HK-2 (cell line): ENCODE measurements at regions not wholly inside any gene's neighbourhood (a gene's known extent, or its start where the extent isn't known, plus 50 kb on each side); places are given as distances from the start of the nearest gene placed in this dataset.

ENCODE experiments used
- DNase-seq: peaks from one replicate; pipeline ENCODE4 v3.0.0-alpha.2; 2018; ENCODE audit not compliant: unreplicated experiment

DNA sequence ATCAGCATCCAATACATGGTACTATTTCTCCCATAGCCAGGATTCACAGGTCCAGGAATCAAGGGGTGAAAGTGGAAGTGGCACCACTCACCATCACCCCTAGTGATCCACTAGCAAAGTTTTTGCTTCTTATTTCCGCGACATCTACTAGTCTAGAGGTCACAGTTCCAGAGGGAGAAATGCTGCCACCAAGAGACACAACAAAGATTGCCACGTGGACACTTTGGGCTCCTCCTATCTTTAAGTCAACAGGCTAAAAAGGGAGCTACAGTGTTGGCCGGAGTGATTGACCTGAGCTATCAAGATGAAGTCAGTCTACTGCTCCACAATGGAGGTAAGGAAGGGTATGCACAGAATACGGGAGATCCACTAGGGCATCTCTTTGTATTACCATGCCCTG, 178.2 kb downstream of the AKR1D1 start:
- DNase-seq: no peak

DNA sequence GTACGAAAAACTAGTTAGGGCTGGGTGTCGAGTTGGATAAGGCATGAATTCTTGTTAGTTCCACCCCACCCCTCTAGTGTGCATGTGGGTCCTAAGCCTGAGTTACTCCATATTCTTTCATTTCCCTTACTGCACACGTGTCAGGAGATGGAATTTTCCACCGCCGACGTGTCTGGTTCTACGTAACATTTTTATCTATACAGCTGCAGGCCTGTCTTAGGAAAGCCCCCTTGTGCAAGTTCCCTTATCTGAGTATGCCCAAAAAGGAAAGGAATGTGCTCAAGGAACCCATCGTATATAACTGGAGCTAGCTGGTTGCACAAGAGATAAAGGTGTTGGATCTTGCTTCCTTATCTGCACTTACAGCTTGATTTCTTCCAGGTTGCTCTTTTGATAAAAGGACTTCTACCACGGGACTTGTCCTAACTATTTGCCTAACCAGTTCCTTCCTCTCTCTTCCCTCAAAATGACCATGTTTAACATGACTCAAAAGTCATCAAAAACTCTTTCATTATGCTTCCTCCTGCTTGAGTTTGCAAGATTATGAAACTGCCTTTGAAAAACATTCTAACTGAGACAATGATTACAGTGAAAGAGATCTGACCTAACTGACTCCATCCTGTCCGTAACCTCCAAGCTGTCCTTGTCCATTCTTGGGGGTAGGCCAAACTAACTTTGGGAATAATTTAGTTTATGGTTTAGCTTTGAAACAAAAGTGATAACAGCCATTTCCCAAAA, 181.4 kb downstream of the AKR1D1 start:
- DNase-seq: no peak

DNA sequence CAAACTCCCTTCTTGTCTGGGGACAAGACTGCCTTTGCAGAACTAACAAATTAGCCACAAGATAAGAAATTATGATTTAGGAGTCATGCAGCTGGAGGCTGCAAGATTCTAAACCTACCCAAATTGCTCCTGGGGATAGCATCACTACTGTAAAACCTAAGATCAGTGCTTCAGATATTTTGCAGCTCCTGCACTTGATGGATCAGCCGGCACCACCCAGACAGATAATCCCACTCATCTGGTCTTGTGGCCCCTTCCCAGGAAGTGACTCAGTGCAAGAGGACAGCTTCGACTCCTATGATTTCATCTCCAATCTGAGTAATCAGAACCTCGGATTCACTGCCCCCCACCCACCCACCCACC, 181.9 kb downstream of the AKR1D1 start:
- no peak for DNase-seq

- no peak for DNase-seq
These were observed 183.4 kb downstream of the AKR1D1 start for GRCh38 chr7:138259675-138260074.

GRCh38 chr7:138267934-138268333, 191.7 kb downstream of the AKR1D1 start:
- no peak for DNase-seq

GRCh38 chr7:138276891-138277290, 183.2 kb upstream of the TRIM24 start:
- no peak for DNase-seq

DNA sequence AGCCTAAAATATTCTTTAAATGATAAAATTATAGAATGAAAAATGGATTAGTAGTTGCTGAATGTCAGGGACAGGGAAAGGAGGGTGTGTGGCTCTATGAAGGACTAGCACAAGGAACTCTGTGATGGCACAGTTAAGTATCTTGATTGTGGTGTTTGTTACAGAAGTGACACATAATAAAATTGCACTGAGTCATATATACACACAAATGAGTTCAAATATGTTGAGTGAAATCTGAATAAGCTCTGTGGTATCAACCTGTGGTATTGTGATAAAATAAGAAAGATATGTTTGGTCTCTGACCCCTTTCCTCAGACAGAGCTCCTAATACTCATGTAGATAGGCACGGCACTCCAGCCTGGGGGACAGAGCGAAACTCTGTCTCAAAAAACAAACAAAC, 181.5 kb upstream of the TRIM24 start:
- DNase-seq: no peak

DNA sequence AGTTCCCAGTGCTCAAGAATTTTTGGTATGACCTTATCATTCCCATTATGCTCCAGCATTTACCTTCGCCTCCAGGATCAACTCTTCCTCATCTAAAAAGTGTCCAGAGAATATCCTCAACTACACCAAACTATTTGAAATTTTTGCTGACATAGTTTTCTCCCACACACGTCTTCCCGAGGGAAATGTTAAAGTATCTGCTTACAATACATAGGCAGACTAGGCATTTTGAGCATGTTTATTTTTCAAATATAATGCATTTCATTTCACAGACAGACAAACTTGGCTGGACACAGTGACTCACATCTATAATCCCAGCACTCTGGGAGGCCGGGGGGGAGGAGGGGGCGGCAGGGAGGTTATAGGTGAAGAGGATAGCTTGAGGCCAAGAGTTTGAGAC, 177.1 kb upstream of the TRIM24 start:
- no peak for DNase-seq

DNA sequence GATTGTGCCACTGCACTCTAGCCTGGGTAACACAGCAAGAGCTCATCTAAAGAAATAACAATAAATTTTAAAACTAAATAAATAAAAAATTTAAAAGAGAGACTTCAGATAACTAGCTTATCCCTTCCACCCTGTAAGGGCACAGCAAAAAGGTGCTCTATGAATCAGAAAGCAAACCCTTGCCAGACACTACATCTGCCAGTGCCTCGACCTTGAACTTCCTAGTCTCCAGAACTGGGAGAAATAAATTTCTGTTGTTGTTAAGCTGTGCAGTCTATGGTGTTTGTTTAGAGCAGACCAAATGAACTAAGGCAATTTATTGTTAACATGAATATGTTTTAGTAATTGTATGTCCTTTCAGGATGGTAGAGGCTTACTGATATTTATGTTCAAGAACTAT, 174.9 kb upstream of the TRIM24 start:
- DNase-seq: no peak

GRCh38 chr7:138286846-138287245, 173.2 kb upstream of the TRIM24 start:
- no peak for DNase-seq

DNA sequence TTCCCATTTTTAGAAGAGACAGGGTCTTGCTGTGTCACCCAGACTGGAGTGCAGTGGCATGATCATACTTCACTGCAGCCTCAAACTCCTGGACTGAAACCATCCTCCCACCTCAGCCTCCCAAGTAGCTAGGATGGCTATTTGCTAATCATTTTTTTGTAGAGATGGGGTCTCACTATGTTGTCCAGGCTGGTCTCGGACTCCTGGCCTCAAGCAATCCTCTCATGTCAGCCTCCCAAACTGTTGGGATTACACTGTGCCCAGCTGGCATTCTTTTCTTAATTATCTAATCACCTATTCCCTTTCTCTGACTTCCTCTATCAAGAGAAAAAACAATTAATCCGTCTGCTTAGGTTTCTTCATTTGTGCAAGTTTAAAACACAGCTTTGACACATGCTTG, 172.5 kb upstream of the TRIM24 start:
- no peak for DNase-seq

DNA sequence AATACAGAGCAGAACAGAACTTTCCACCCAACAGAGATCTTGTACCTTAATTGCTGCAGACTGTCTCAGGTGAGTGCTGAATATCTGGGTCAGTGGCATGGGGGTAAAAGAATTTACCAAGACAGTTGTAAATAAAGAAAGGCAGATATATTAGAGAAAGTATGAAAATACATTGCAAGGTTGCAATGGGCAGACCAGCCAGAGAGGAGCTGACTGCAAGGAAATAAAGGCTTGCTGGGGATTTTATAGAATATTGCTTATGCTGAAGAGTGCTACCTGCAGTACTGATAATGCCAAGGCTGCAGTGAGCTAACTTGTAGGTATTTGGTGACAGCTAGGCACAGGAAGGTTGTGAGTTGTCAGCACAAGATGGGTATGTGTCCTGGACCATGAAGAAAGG, 171.0 kb upstream of the TRIM24 start:
- no peak for DNase-seq

GRCh38 chr7:138289864-138290263, 170.2 kb upstream of the TRIM24 start:
- no peak for DNase-seq

GRCh38 chr7:138292951-138293350, 167.1 kb upstream of the TRIM24 start:
- no peak for DNase-seq

DNA sequence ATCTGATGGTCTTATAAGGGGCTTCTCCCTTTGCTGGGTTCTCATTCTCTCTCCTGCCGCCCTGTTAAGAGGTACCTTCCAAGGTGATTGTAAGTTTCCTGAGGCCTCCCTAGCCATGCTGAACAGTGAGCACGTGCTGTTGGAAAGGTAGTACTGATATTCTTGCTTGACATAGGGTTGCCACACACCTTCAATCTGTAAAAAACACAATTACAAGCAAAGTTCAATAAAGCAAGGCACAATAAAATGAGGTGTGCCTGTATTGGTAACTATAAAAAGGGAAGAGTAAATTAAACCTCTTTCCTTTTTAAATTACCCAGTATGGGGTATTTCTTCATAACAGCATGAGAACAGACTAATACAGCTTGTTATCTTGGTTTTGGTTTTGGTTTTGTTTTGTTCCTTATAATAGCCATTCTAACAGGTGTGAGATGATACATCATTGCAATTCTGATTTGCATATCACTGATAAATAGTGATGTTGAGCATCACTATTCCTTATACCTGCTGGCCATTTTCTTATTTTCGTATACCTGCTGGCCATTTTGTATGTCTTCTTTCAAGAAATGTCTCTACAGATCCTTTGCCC, 164.9 kb upstream of the TRIM24 start:
- no peak for DNase-seq

DNA sequence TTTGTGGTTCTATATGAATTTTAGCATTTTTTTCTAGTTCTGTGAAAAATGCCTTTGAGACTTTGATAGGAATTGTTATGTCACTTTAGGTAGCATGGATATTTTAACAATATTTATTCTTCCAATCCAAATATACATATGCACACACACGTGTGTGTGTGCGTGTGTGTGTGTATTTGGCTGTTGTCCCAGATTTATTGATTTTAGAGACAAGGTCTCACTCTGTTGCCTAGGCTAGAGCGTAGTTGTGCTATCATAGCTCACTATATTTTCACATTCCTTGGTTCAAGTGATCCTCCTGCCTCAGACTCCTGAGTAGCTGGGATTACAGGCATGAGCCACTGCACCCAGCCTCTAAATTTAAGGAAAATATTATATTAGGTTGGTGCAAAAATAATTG, 162.5 kb upstream of the TRIM24 start:
- DNase-seq: no peak

GRCh38 chr7:138299066-138299465, 161.0 kb upstream of the TRIM24 start:
- no peak for DNase-seq

DNA sequence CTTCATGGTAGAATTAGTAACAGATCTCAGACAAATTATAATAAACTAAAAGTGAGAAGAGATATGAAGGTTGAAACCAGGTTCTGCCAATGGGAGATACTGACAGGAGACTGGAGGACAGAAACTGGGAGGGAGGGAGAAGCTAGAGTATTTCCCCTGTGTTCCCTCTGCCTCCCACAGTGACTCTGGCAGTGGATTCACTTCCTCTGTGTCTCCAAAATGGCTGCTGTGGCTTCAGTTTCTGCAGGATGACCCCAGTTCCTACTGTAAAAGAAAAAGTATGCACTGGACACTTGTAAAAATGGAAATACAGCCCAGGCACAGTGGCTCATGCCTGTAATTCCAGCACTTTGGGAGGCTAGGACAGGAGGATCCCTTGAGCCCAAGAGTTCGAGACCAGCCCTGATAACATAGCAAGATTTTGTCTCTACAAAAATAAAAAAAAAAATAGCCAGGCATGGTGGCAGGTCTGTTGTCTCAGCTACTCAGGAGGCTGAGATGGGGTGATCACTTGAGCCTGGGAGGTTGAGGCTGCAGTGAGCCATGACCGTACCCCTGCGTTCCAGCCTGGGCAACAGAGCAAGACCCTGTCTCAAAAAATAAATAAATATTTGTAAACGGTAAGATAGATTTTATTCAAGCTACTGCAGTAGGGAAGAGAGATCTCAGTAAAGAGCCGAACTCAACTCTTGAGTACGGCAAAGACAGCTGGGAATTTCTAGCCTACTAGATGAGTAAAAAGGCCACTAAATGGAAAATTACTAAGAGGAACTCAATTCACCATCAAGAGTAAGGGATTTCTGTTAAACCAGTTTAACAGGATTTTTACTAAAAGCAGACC, 156.6 kb upstream of the TRIM24 start:
- DNase-seq: no peak

DNA sequence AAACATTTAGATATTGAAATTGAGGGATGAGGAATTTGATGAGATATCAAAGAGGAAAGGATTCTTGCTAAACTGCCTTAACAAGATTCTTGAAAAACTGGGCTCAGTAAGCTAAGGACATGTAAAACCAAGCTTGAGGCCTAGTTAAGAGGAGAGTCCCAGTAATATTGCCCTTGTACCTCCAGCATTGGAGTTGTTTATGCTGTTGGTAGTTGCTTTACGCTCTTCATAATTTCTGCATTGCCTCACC, 156.1 kb upstream of the TRIM24 start:
- DNase-seq: no peak

GRCh38 chr7:138307633-138308032, 152.4 kb upstream of the TRIM24 start:
- no peak for DNase-seq

GRCh38 chr7:138308136-138308535, 151.9 kb upstream of the TRIM24 start:
- DNase-seq: no peak

DNA sequence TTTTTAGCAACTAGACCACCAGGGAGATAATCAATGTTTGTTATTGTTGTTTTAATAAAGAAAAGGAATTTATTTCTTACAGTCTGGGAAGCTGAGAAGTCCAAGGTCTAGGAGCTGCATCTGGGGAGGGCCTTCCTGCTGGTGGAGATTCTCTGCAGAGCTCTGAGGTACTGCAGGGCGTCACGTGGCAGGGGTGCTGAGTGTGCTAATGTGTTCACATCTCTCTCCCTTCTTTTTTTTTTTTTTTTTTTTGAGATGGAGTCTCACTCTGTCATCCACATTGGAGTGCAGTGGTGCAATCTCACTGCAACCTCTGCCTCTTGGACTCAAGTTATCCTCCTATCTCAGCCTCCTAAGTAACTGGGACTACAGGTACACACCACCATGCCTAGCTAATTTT, 150.9 kb upstream of the TRIM24 start:
- DNase-seq: no peak

DNA sequence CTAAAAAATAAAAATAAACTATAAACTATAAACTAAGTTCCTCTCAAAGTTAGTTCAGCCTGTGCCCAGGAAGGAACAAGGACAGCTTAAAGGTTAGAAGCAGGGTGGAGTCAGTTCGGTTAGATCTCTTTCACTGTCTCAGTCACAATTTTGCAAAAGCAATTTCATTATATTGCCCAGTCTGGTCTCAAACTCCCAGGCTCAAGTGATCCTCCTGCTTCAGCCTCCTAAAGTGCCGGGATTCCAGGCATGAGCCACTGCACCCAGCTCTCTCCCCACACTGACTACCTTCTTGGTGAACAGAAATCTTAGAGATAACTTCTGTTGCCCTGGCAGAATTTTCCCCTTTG, 146.3 kb upstream of the TRIM24 start:
- no peak for DNase-seq
